OCI-LY7 (cell line): ENCODE measurements at regions not wholly inside any gene's neighbourhood (a gene's known extent, or its start where the extent isn't known, plus 50 kb on each side); places are given as distances from the start of the nearest gene placed in this dataset.

Source experiments
- CTCF ChIP-seq: fragments of 200-600 bp; sonication (generic); conservative IDR thresholded peaks from 2 replicates; pipeline ENCODE4 v1.5.1; 2014; ENCODE audit warnings: mild to moderate bottlenecking, antibody characterized with exemption, low read length, moderate library complexity, mixed read lengths
- EZH2phosphoT487 ChIP-seq: fragments of 200-600 bp; sonication (generic); IDR thresholded peaks from 2 replicates; pipeline ENCODE4 v1.6.1; 2018; ENCODE audit warnings: low read depth, borderline replicate concordance, mild to moderate bottlenecking, mixed run types, antibody characterized with exemption, low read length, moderate library complexity, mixed read lengths

- TF ChIP-seq CTCF (no peak), EZH2phosphoT487 (no peak)
These were observed 59.4 kb upstream of the CCNY start for GRCh38 chr10:35276889-35277288.
